ENCODE measurements at regions not wholly inside any gene's neighbourhood (a gene's known extent, or its start where the extent isn't known, plus 50 kb on each side); places are given as distances from the start of the nearest gene placed in this dataset.

DNA sequence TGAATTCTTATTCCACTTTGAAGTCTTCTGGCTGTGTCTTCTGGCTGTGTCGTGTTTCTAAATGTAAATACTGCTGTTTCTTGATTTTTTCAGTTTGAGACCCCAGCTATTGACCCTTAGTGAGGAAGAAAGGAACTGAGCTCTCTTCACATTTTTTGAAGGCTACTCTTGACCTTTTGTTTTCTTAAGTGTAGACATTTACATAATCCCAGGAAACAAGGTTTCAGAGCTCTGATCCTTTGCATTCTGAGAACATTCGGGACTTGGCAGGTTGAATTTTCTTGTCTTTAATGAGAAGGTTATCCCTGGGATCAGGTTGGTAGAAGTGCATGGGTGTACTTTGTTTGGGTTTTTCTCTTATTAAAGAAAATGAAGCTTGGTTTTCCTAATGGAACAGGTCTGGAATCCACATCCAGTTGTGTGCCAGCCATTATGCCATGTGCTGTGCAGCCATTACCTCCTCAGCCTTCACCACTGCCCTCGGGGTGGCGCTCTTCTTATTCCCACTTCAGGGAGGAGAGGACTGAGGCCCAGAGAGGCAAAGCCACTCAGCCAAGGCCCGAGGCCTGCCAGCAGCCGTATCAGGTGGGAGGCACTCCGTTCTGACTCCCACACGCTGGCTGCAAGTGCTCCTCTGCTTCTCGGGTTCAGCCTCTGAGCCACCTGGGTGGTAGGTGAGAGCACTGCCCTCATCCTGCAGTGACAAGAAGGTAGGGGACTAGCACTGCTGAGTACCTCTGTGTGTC is 120.9 kb downstream of the BEGAIN start:
- TF ChIP-seq CTCF (IDR thresholded peaks at IDR 0.05; ENCODE audit: control extremely low read depth in 1 of 3, insufficient read depth in 1 of 3, low read depth in 1 of 3, low read length in 3 of 3) (peak; percentile 43 to 77 (median 65)), MAX (IDR thresholded peaks at IDR 0.05) (peak; percentile 88), POLR2A (IDR thresholded peaks at IDR 0.05; ENCODE audit: control extremely low read depth in 1 of 2, low read depth in 2 of 2, low read length in 2 of 2) (no peak), TEAD4 (IDR thresholded peaks at IDR 0.05; ENCODE audit: low read depth, low read length) (no peak), TCF12 (IDR thresholded peaks at IDR 0.05; ENCODE audit: low read depth, low read length) (no peak), SP2 (IDR thresholded peaks at IDR 0.05; ENCODE audit: low read length) (no peak), JUN (IDR thresholded peaks at IDR 0.05; ENCODE audit: low read depth, low read length) (no peak), TAF1 (IDR thresholded peaks at IDR 0.05; ENCODE audit: low read depth, low read length) (no peak), NRF1 (IDR thresholded peaks at IDR 0.05; ENCODE audit: low read depth, low read length) (no peak), EZH2 (IDR thresholded peaks at IDR 0.05; ENCODE audit: low read depth, low read length, severe bottlenecking) (no peak), HDAC2 (IDR thresholded peaks at IDR 0.05; ENCODE audit: borderline replicate concordance in 1 of 2, low read depth in 2 of 2, low read length in 2 of 2) (no peak)

All from H1 (cell line).